IPS-18c (cell line): ENCODE measurements at regions not wholly inside any gene's neighbourhood (a gene's known extent, or its start where the extent isn't known, plus 50 kb on each side); places are given as distances from the start of the nearest gene placed in this dataset.
"Not testable (repeated sequence)": the region's sequence is repeated elsewhere in the genome, so short reads cannot be mapped to it uniquely, and the experiment has no call there.

ENCODE experiments used
- H3K4me3 ChIP-seq: 2 replicates; pipeline ENCODE4 v1.7.0; 2013; ENCODE audit warnings: low read depth, mild to moderate bottlenecking, low read length, moderate library complexity; ENCODE audit not compliant: insufficient read depth
- H3K9me3 ChIP-seq: one replicate; pipeline ENCODE4 v1.6.1; 2013; ENCODE audit warnings: mild to moderate bottlenecking, low read length, moderate library complexity; ENCODE audit not compliant: control insufficient read depth, insufficient read depth

- Histone ChIP-seq H3K4me3 (no peak overlapping the region), H3K9me3 (no peaks in the 10 kb centered on the region)
Observed at GRCh38 chr1:241447031-241447644, 72.4 kb downstream of the FH start.

GRCh38 chr1:241444836-241445235, 74.7 kb downstream of the FH start:
- no peak overlapping the region for H3K4me3 ChIP-seq
- H3K9me3 ChIP-seq, result no peaks in the 10 kb centered on the region

GRCh38 chr1:241443561-241443960, 76.0 kb downstream of the FH start:
- H3K9me3 ChIP-seq, result no peaks in the 10 kb centered on the region
- H3K4me3 ChIP-seq, result no peak overlapping the region

DNA sequence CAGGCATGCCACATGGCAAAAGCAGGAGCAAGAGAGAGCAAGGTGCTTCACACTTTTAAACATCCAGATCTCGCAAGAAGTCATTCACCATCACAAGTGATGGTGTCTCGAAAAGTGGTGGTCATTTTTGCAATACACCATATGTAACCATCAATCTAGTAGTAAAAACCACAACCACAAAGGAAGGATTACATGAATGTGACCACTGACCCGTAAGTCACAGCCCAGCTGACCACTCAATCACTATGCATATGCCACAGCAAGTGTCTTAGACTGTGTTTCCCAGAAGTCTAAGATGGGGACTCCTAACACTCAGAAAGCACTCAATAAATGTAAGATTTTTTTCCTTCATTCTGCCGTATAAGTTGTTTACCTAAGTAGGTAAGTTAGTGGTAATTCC, 76.9 kb downstream of the FH start:
- no peaks in the 10 kb centered on the region for H3K9me3 ChIP-seq
- H3K4me3 ChIP-seq, result no peak overlapping the region

DNA sequence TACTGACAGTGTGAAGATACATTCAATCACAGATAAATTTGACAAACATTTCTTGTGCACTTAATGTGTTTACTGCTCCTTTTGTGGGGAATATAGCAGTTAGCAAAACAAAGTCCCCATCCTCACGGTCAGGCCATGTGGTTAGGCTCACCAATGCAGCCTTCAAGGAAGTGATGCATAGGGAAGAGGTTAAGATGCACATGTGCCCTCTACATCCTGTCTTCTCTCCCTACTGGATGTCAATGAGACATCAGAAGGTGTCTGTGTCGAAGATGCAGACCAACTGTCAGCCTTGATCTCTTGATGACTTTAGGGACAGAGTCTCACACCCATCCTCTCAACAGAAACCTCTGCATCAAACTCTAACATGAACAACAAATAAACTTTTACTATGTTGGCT, 78.7 kb downstream of the FH start:
- H3K9me3 ChIP-seq, result no peaks in the 10 kb centered on the region

GRCh38 chr1:241438686-241439085, 80.9 kb downstream of the FH start:
- not testable (repeated sequence) for H3K9me3 ChIP-seq

More for the DNA sequence above, 78.7 kb downstream of the FH start:
- no peak overlapping the region for H3K4me3 ChIP-seq

GRCh38 chr1:241432241-241432640, 75.2 kb upstream of the RGS7 start:
- Histone ChIP-seq H3K9me3 (no peaks in the 10 kb centered on the region), H3K4me3 (no peak overlapping the region)

More at GRCh38 chr1:241438686-241439085, 80.9 kb downstream of the FH start:
- H3K4me3 ChIP-seq, result not testable (repeated sequence)

GRCh38 chr1:241425091-241425490, 68.1 kb upstream of the RGS7 start:
- not testable (repeated sequence) for H3K4me3 ChIP-seq, H3K9me3 ChIP-seq

DNA sequence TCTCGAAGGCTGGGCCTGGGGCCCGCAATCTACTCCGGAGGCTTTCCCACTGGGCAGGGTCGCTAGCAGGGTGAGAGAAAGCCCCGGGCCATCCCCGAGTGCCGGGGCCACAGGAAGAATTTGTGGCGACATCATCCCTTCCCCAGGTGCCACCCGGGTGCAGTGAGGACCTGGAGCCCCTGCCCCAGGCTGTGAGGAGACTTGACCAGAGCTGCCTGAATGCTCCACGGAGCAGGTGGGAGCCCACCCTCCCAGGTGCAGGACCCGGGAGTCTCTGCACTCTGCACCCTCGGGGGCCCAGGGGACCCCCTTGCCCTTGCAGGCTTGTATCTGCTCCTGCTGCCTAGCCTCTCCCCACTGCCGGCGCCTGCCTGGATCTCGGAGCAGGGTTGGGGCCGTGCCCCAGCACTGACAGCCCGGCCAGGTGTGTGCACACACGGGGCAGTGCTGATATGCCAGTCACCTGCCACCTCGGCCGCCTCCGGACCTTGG, 67.5 kb upstream of the RGS7 start:
- H3K4me3 ChIP-seq, result peak overlapping the region; percentile 59
- H3K9me3 ChIP-seq, result no peaks in the 10 kb centered on the region

GRCh38 chr1:241423541-241424479, 66.8 kb upstream of the RGS7 start:
- peak overlapping the region; percentile 59 for H3K4me3 ChIP-seq
- no peaks in the 10 kb centered on the region for H3K9me3 ChIP-seq

DNA sequence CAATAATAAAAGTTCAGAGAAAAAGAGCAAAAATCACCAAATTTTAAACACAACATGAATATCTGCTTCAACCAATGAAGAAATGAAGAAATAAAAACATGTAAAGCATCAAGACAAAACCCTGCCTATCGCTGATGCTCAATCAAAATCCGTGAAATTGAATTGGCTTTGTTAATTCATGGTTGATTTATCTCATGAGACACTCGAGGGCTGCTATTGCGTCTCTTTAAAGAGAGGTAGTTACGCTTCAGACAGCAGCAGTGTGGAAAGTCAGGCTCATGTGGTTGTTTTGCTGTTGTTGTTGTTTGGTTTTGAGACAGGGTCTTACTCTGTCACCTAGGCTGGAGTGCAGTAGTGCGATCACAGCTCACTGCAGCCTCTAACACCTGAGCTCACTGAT, 65.5 kb upstream of the RGS7 start:
- Histone ChIP-seq H3K9me3 (no peaks in the 10 kb centered on the region), H3K4me3 (no peak overlapping the region)

DNA sequence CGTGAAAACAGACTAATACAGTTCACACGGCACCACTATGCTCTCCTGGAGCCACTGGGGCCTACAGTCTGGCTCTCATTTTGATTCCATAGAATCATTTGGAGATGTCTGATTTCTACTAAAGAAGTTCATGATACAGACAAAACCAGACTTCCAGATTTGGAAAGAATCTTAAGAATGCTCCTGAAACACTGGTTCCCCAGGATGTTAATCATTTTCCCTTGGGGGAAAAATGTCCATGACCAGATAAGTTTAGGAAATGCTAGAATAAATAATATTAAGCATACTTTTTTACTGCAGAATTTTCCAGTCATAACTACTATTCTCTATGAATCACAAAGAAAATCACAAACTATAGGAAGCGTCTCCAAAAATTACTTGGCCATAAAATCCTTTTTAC, 63.0 kb upstream of the RGS7 start:
- Histone ChIP-seq H3K4me3 (no peak overlapping the region), H3K9me3 (no peaks in the 10 kb centered on the region)

DNA sequence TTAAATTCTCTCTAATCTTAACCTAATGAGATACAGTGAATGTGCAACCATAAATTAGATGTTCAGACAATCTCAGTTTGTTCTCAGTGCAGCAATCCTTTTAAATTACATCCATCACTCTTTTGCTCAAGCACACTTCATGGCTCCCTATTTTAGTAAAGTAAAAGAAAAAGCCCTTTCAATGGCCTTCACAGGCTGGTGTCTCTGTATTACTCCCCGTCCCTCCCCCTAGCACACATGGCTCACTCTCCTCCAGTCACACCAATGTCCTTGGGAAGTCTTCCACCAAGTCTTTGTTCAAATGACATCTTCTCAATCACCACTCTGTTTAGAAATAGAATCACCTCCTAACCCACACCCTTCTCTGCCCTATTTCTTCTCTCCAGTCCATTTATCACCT, 60.3 kb upstream of the RGS7 start:
- Histone ChIP-seq H3K9me3 (no peaks in the 10 kb centered on the region), H3K4me3 (no peak overlapping the region)

DNA sequence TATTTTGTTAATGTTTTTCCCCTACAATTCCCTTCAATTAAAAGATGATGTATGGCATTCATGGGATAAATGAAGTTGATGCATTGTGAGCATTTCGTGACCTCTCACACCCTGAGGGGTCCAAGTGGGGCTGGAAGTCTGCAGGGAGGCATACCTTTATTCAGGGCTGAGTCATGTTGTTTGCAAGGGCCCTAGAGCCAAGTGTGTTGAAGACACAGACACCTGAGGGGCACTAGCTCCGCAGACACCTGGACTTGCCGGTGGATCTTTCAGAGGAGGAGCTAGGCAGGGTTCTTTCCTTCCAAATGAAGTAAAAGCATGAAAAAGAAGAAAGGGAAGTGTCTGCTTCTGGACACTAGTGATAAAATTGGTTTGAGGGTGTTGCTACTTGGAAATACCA, 57.0 kb upstream of the RGS7 start:
- H3K4me3 ChIP-seq, result no peak overlapping the region
- H3K9me3 ChIP-seq, result no peaks in the 10 kb centered on the region

GRCh38 chr1:241413386-241413785, 56.4 kb upstream of the RGS7 start:
- Histone ChIP-seq H3K9me3 (no peaks in the 10 kb centered on the region), H3K4me3 (no peak overlapping the region)

DNA sequence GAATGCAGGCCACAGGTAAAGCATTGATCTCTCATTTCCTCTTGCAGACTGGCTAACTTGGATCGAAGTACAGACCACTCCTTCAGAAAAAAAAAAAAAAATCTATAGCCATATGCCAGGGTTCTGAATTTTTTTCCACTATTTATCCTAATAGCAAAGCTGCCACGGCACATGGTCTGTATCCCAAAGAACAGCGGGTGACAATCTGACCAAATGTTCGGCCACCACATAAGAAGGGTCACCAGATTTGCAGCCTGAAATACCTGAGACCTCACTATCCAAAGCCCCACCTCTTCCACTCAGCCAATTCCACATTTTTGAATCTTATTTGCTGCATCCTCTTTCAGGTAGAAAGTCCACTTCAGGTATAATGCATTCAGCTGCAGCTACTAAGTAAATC, 55.6 kb upstream of the RGS7 start:
- Histone ChIP-seq H3K9me3 (no peaks in the 10 kb centered on the region), H3K4me3 (no peak overlapping the region)

- no peaks in the 10 kb centered on the region for H3K9me3 ChIP-seq
- no peak overlapping the region for H3K4me3 ChIP-seq
Observed at GRCh38 chr1:241411776-241412338, 54.9 kb upstream of the RGS7 start.
